AG04450 (cell line): ENCODE measurements at regions not wholly inside any gene's neighbourhood (a gene's known extent, or its start where the extent isn't known, plus 50 kb on each side); places are given as distances from the start of the nearest gene placed in this dataset.
"Not testable (repeated sequence)": the region's sequence is repeated elsewhere in the genome, so short reads cannot be mapped to it uniquely, and the experiment has no call there.

Experiments used
- CTCF ChIA-PET: fragments of 300-600, 350-600 bp; formaldehyde crosslinking; extraction: SDS; loops from one replicate; lab custom pipeline; 2022; ENCODE audit warnings: antibody characterized with exemption, inconsistent platforms; lab: Charles Lee
- POLR2A ChIA-PET: fragments of 350-600 bp; formaldehyde crosslinking; extraction: SDS; loops from one replicate; lab custom pipeline; 2021; ENCODE audit warnings: antibody characterized with exemption, inconsistent platforms; lab: Yijun Ruan, JAX
- DNase-seq: peaks from one replicate; pipeline ENCODE4 v3.0.0-alpha.2; 2011; ENCODE audit warnings: low read depth, low spot score
- H3K27ac ChIP-seq: one replicate; pipeline ENCODE4 v1.5.1; 2012; ENCODE audit warnings: low read depth, low read length, control low read depth
- H3K27me3 ChIP-seq: one replicate; pipeline ENCODE4 v1.6.0; 2012; ENCODE audit warnings: low read length; ENCODE audit not compliant: control insufficient read depth, insufficient read depth
- H3K4me3 ChIP-seq: 2 replicates; pipeline ENCODE4 v1.5.1; 2011; ENCODE audit warnings: mild to moderate bottlenecking, low read depth, low read length, control low read depth
- H3K9me3 ChIP-seq: 2 replicates; pipeline ENCODE4 v1.5.1; 2012; ENCODE audit warnings: low read length; ENCODE audit not compliant: control insufficient read depth, insufficient read depth
- TF ChIP-seq, protein P1 (sequence below): IDR thresholded peaks from 2 replicates; pipeline ENCODE4 v1.5.1; 2011; ENCODE audit warnings: low read depth, low read length, control low read depth, inconsistent platforms

DNA sequence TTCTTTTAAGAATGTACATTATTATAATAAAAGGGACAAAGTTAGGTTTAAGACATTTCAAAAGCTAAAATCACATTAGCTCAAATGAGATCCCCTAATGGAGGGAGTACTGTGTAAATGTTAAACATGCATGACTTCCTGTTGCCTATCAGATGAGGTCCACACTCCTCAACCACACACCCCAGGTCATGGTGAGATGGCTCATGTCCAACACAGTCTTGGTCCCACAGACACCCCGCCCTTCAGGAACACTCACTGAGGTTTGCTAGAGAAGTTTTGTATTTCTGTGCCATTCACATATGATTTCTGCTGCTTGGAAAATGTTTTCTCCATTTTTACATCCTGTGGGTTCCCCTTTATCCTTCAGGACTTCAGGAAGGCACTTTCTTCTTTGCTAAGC, 491.0 kb downstream of the SOX11 start:
- ChIA-PET CTCF (no interaction called here), POLR2A (no interaction called here)
- TF ChIP-seq, protein P1, sequence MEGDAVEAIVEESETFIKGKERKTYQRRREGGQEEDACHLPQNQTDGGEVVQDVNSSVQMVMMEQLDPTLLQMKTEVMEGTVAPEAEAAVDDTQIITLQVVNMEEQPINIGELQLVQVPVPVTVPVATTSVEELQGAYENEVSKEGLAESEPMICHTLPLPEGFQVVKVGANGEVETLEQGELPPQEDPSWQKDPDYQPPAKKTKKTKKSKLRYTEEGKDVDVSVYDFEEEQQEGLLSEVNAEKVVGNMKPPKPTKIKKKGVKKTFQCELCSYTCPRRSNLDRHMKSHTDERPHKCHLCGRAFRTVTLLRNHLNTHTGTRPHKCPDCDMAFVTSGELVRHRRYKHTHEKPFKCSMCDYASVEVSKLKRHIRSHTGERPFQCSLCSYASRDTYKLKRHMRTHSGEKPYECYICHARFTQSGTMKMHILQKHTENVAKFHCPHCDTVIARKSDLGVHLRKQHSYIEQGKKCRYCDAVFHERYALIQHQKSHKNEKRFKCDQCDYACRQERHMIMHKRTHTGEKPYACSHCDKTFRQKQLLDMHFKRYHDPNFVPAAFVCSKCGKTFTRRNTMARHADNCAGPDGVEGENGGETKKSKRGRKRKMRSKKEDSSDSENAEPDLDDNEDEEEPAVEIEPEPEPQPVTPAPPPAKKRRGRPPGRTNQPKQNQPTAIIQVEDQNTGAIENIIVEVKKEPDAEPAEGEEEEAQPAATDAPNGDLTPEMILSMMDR, result no peak
- Histone ChIP-seq H3K27me3 (peaks cover 3% of the 10 kb centered on the region), H3K9me3 (no peaks in the 10 kb centered on the region), H3K27ac (no peak overlapping the region), H3K4me3 (no peak overlapping the region)
- DNase-seq, result no peak

DNA sequence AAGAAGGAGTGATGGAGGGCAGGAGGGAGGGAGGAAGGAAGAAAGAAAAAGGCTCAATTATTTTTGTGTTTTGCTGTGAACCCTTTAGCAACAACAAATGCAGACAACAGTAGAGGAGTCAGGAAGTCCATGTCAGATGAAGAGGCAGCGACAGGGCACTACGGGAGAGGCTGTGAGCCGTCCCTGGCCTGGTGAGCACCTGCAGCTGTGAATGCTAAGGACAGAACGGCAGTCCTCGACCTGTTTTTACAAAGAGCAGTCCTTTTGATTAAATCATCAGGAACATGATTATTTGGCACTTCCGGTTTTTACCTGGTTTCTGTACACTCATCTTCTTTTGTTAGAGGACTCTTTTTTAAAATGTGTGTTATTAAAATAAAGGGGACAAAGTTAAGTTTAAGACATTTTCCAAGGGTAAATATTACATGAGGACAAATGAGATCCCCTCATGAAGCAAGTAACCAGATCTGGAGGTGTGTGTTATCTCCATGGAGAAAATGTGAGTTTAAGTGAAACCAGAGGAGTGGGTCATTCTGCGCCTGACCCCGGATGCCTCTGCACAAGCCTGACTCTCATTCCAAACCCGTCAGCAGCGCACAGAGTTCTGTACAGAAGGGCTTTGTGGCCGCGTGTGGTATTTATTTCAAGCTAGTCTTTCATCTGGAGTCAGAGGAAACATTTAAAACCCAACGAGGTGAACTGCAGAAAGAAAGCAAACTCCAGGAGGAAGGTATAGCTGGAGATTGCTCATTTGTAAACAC, 492.5 kb downstream of the SOX11 start:
- no peaks in the 10 kb centered on the region for H3K27me3 ChIP-seq
- no peaks in the 10 kb centered on the region for H3K9me3 ChIP-seq
- TF ChIP-seq, protein P1, result no peak
- no peak overlapping the region for H3K4me3 ChIP-seq
- no peak overlapping the region for H3K27ac ChIP-seq
- CTCF ChIA-PET, result no interaction called here
- no peak for DNase-seq
- POLR2A ChIA-PET, result no interaction called here

DNA sequence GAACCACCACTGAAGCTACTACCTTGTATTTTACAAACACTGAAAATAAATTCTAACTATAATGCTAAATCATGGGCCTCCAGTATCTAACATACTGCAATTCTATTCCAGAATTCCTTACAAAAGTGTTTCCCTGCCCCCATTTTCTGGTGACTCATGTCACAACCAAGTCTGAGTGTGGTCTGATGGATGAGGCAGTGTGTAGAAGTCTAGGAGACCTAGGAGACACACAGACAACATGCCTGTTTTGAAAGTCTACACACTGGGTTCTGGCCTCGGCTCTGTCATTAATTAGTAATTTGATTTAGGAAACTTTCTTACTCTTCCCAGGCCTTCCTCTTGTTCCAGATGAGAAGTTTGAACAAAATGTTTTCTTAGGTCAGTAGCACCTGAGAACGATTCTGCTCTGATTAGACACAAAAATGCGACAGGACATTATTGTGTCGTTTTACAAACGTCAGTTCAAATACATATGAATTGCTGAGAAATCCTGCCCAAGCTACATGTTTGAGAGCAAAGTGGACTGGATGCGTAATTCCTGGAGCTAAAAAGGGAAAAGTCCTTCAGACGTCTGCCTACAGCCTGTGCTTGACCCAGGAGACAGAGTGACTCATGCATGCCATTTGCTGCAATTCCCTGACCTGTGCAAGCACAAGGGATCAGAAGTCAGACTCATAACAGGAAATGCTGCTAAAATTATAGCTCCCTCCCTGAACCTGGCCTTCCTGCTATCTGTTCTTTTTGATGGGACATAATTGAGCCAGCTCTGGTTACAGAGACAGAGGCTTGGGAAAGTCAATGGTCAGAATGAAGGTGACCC, 494.4 kb downstream of the SOX11 start:
- Histone ChIP-seq H3K27ac (no peak overlapping the region), H3K4me3 (no peak overlapping the region), H3K9me3 (no peaks in the 10 kb centered on the region), H3K27me3 (no peaks in the 10 kb centered on the region)
- ChIA-PET CTCF (no interaction called here), POLR2A (no interaction called here)
- TF ChIP-seq, protein P1, result no peak
- DNase-seq, result no peak

DNA sequence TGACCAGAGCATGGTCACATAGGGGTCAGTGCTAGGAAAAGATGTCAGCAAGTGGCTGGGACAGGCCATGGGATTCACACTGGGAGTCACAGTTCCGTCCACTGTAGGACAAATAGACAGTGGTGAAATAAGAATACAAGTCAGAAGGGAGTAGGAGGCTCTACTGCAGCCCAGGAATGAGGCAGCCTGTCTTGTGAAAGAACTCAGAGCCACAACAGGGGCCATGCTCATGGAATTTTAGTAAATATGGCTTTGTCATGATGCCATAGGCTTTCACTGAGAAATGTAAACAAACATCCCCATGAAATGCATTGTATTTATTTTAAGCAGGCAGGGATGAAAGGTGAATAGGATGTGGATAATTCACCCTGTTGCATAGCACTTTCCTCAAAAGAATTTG, 504.3 kb downstream of the SOX11 start:
- no peak overlapping the region for H3K27ac ChIP-seq
- H3K27me3 ChIP-seq, result no peaks in the 10 kb centered on the region
- DNase-seq, result no peak
- ChIA-PET POLR2A (no interaction called here), CTCF (no interaction called here)
- no peak overlapping the region for H3K4me3 ChIP-seq
- H3K9me3 ChIP-seq, result no peaks in the 10 kb centered on the region
- TF ChIP-seq, protein P1, result no peak

DNA sequence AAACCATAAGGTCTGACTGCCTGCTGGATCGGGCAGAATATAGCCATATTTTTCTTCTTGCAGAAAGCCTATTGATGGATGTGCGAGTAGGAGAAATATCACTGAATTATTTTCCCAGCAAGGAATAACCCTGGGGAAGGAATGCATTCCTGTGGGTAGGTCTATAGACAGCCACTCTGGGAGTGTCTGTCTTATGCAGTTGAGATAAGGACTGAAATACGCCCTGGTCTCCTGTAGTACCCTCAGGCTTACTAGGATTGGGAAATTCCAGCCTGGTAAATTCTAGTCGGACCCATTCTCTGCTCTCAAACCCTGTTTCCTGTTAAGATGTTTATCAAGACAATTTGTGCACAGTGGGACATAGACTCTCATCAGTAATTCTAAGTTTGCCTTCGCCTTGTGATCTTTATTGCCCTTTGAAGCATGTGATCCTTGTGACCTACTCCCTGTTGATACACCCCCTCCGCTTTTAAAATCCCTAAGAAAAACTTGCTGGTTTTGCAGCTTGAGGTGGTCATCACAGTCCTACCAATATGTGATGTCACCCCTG, 506.3 kb downstream of the SOX11 start:
- CTCF ChIA-PET, H3K4me3 ChIP-seq, H3K27ac ChIP-seq, H3K9me3 ChIP-seq, H3K27me3 ChIP-seq, DNase-seq, POLR2A ChIA-PET: not testable (repeated sequence)
